ENCODE measurements at regions not wholly inside any gene's neighbourhood (a gene's known extent, or its start where the extent isn't known, plus 50 kb on each side); places are given as distances from the start of the nearest gene placed in this dataset.

GRCh38 chr20:48281501-48281900 lies 496.2 kb upstream of the SULF2 start:
- TF ChIP-seq CTCF (IDR thresholded peaks at IDR 0.05; ENCODE audit: low read depth, low read length): no peak
- TF ChIP-seq EZH2phosphoT487 (IDR thresholded peaks at IDR 0.05; ENCODE audit: low read depth): no peak
